ENCODE measurements at regions not wholly inside any gene's neighbourhood (a gene's known extent, or its start where the extent isn't known, plus 50 kb on each side); places are given as distances from the start of the nearest gene placed in this dataset.

DNA sequence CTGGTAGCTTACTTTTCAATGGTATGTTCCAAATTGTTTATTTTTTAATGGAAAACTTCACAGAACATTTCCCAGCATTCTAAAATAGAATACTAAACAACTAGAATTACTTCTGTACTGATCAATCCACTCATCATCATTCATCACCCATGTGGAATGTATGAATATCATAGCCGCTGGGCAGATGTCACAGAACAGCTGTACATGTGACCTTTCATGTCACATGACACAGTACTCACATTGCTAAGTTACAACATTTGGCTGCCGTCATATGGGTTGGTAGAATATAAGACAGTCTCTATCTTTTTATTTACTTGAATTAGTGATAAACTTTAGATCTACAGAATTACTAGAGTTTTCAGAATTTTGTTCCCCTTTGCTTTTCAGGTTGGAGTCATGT, 387.6 kb downstream of the ZEB2 start:
- 70% methylated on average over 2 of the region's 2 CpGs for WGBS (ENCODE audit: insufficient coverage, low coverage, missing lambda C conversion rate)
- POLR2A ChIA-PET = interaction anchor here (1.1 kb wide), 1 partner anchor 11 kb away, joined by 6 read pairs; no protein-coding TSS in a partner anchor
- no peak overlapping the region for H3K9ac ChIP-seq (ENCODE audit: insufficient read depth in 1 of 2, low read depth in 2 of 2, low read length in 2 of 2)
- no peak for FAIRE-seq
- no peaks in the 10 kb centered on the region for H3K79me2 ChIP-seq (ENCODE audit: control insufficient read depth, insufficient read depth, low read length)
- H3K4me2 ChIP-seq (ENCODE audit: insufficient read depth, low read length) = no peak overlapping the region
- DNase-seq (ENCODE audit: extremely low read depth in 1 of 4, low spot score in 3 of 4) = no peak
- intact Hi-C loops (cut with micrococcal nuclease) (no loop called here), in situ Hi-C loops (cut with MboI) (no loop called here)
- H3K4me1 ChIP-seq (replicated peaks in 1 of 2; ENCODE audit: control insufficient read depth in 2 of 2, insufficient read depth in 2 of 2, low read length in 2 of 2) = peaks cover 0 to 12% of the 10 kb centered on the region in 2 experiments; a peak in 2 of 5 replicates
- no peaks in the 10 kb centered on the region for H4K20me1 ChIP-seq (replicated peaks; ENCODE audit: control insufficient read depth, insufficient read depth, low read length)
- no peak for ATAC-seq
- CTCF ChIA-PET (ENCODE audit: low intra/inter-chr PET ratio) = no interaction called here
- TF ChIP-seq CBFA2T2 (conservative IDR thresholded peaks at IDR 0.05) = 0 out of 2 replicates have a peak, but pooled peaks have one; percentile 18
- TF ChIP-seq NR3C1 (CRISPR knock-in tag; IDR thresholded peaks at IDR 0.05) = no peak
- TF ChIP-seq TOE1 (IDR thresholded peaks at IDR 0.05; ENCODE audit: borderline replicate concordance) = 0 out of 2 replicates have a peak, but pooled peaks have one; percentile 32
- TF ChIP-seq TOE1 (CRISPR knock-in tag; IDR thresholded peaks at IDR 0.05; ENCODE audit: borderline replicate concordance, low read depth) = no peak
- TF ChIP-seq RAD51 (IDR thresholded peaks at IDR 0.05; ENCODE audit: borderline replicate concordance, low read depth) = peak; percentile 66
- peak; percentile 86 for TF ChIP-seq TFE3 (CRISPR knock-in tag; IDR thresholded peaks at IDR 0.05)
- TF ChIP-seq, protein P1, sequence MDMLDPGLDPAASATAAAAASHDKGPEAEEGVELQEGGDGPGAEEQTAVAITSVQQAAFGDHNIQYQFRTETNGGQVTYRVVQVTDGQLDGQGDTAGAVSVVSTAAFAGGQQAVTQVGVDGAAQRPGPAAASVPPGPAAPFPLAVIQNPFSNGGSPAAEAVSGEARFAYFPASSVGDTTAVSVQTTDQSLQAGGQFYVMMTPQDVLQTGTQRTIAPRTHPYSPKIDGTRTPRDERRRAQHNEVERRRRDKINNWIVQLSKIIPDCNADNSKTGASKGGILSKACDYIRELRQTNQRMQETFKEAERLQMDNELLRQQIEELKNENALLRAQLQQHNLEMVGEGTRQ (CRISPR knock-in tag; IDR thresholded peaks at IDR 0.05) = peak; percentile 26; the same call in 1 of the 2 replicates
- TF ChIP-seq STAG1 (CRISPR knock-in tag; IDR thresholded peaks at IDR 0.05; ENCODE audit: borderline replicate concordance) = no peak
- no peak for TF ChIP-seq ZNF695 (CRISPR knock-in tag; IDR thresholded peaks at IDR 0.05)
- no peaks in the 10 kb centered on the region for H3K9me3 ChIP-seq (replicated peaks; ENCODE audit: control insufficient read depth, insufficient read depth, low read depth, low read length)
- no peak overlapping the region for H3K27ac ChIP-seq (ENCODE audit: extremely low read depth, low read depth, low read length)
- H3K4me3 ChIP-seq = no peak overlapping the region
- H3K36me3 ChIP-seq (ENCODE audit: control insufficient read depth, insufficient read depth, low read length) = no peaks in the 10 kb centered on the region
- H3K27me3 ChIP-seq (ENCODE audit: control insufficient read depth in 2 of 2, insufficient read depth in 2 of 2, low read length in 2 of 2) = no peaks in the 10 kb centered on the region
- no peak overlapping the region for H2AFZ ChIP-seq (ENCODE audit: low read depth, low read length)
- H3K9me1 ChIP-seq (ENCODE audit: control insufficient read depth, insufficient read depth, low read length) = no peaks in the 10 kb centered on the region
- BruUV-seq (replicated peaks) = no TSS peak
